Activated CD4-positive, CD25-positive, alpha-beta regulatory T cell treated with anti-CD3 and anti-CD28 coated beads, Interleukin-2, amount 50 U/mL, for 72 hours (primary cell): ENCODE measurements at regions not wholly inside any gene's neighbourhood (a gene's known extent, or its start where the extent isn't known, plus 50 kb on each side); places are given as distances from the start of the nearest gene placed in this dataset.

Experiments used
- DNase-seq: peaks from one replicate; pipeline ENCODE4 v3.0.0; 2021

- no peak for DNase-seq
Observed at GRCh38 chr12:127640181-127640886, 626.6 kb upstream of the TMEM132C start.

- DNase-seq: no peak
Observed at GRCh38 chr12:127642208-127642607, 624.8 kb upstream of the TMEM132C start.

- no peak for DNase-seq
Observed at GRCh38 chr12:127648321-127648720, 618.6 kb upstream of the TMEM132C start.

GRCh38 chr12:127649961-127650360 is 617.0 kb upstream of the TMEM132C start:
- no peak for DNase-seq

GRCh38 chr12:127650626-127651025 is 616.3 kb upstream of the TMEM132C start:
- no peak for DNase-seq

- DNase-seq: no peak
Observed at GRCh38 chr12:127652281-127652680, 614.7 kb upstream of the TMEM132C start.

GRCh38 chr12:127654383-127654985 is 612.5 kb upstream of the TMEM132C start:
- DNase-seq: no peak

GRCh38 chr12:127655691-127656090 is 611.3 kb upstream of the TMEM132C start:
- no peak for DNase-seq

- DNase-seq: no peak
Observed at GRCh38 chr12:127656266-127656665, 610.7 kb upstream of the TMEM132C start.

GRCh38 chr12:127657036-127657435 is 609.9 kb upstream of the TMEM132C start:
- no peak for DNase-seq

GRCh38 chr12:127660961-127661360 is 606.0 kb upstream of the TMEM132C start:
- DNase-seq: no peak

- no peak for DNase-seq
Observed at GRCh38 chr12:127663716-127664115, 603.3 kb upstream of the TMEM132C start.

- no peak for DNase-seq
Observed at GRCh38 chr12:127664901-127665300, 602.1 kb upstream of the TMEM132C start.

- no peak for DNase-seq
Observed at GRCh38 chr12:127667131-127667685, 599.8 kb upstream of the TMEM132C start.

GRCh38 chr12:127670294-127670693 is 596.7 kb upstream of the TMEM132C start:
- no peak for DNase-seq

- DNase-seq: no peak
Observed at GRCh38 chr12:127670796-127671195, 596.2 kb upstream of the TMEM132C start.

GRCh38 chr12:127675936-127676335 is 591.0 kb upstream of the TMEM132C start:
- no peak for DNase-seq

GRCh38 chr12:127677537-127678131 is 589.3 kb upstream of the TMEM132C start:
- no peak for DNase-seq

- no peak for DNase-seq
Observed at GRCh38 chr12:127678945-127679344, 588.0 kb upstream of the TMEM132C start.

GRCh38 chr12:127680516-127680915 is 586.5 kb upstream of the TMEM132C start:
- no peak for DNase-seq

- DNase-seq: no peak
Observed at GRCh38 chr12:127681151-127681754, 585.7 kb upstream of the TMEM132C start.

- no peak for DNase-seq
Observed at GRCh38 chr12:127685491-127685890, 581.5 kb upstream of the TMEM132C start.

- DNase-seq: no peak
Observed at GRCh38 chr12:127685931-127686330, 581.0 kb upstream of the TMEM132C start.

GRCh38 chr12:127687181-127687580 is 579.8 kb upstream of the TMEM132C start:
- no peak for DNase-seq
